ENCODE measurements at regions not wholly inside any gene's neighbourhood (a gene's known extent, or its start where the extent isn't known, plus 50 kb on each side); places are given as distances from the start of the nearest gene placed in this dataset.

GRCh38 chr2:733495-733894 is 56.3 kb upstream of the TMEM18 start:
- TF ChIP-seq CTCF (conservative IDR thresholded peaks at IDR 0.05 in 1 of 2, IDR thresholded peaks at IDR 0.05 in 1 of 2; ENCODE audit: low read depth in 1 of 2, low read length in 2 of 2) (no peak), EZH2 (IDR thresholded peaks at IDR 0.05; ENCODE audit: low read length, missing control alignments) (no peak)

Measured in fibroblast of lung (primary cell).